Ishikawa (cell line): ENCODE measurements at regions not wholly inside any gene's neighbourhood (a gene's known extent, or its start where the extent isn't known, plus 50 kb on each side); places are given as distances from the start of the nearest gene placed in this dataset.

Experiments used
- CREB1 ChIP-seq: IDR thresholded peaks from 2 replicates; pipeline ENCODE4 v1.6.1; 2012; ENCODE audit warnings: low read depth
- EGR1 ChIP-seq: IDR thresholded peaks from 2 replicates; pipeline ENCODE4 v1.6.1; 2012
- EP300 ChIP-seq: IDR thresholded peaks from 2 replicates; pipeline ENCODE4 v1.6.1; 2012; ENCODE audit warnings: borderline replicate concordance
- FOXM1 ChIP-seq: IDR thresholded peaks from 2 replicates; pipeline ENCODE4 v1.6.1; 2012; ENCODE audit warnings: low read depth, borderline replicate concordance
- REST ChIP-seq: IDR thresholded peaks from 2 replicates; pipeline ENCODE4 v1.6.1; 2012; ENCODE audit warnings: low read depth, mild to moderate bottlenecking
- TAF1 ChIP-seq: IDR thresholded peaks from 2 replicates; pipeline ENCODE4 v1.6.1; 2012; ENCODE audit warnings: low read depth, mild to moderate bottlenecking
- TCF12 ChIP-seq: IDR thresholded peaks from 2 replicates; pipeline ENCODE4 v1.6.1; 2012; ENCODE audit warnings: low read depth
- USF1 ChIP-seq: IDR thresholded peaks from 2 replicates; pipeline ENCODE4 v1.6.1; 2012
- YY1 ChIP-seq: IDR thresholded peaks from 2 replicates; pipeline ENCODE4 v1.6.1; 2012; ENCODE audit warnings: low read depth
- ZBTB7A ChIP-seq: IDR thresholded peaks from 2 replicates; pipeline ENCODE4 v1.6.1; 2012; ENCODE audit warnings: low read depth
- TF ChIP-seq, protein P1 (sequence below): IDR thresholded peaks from 2 replicates; pipeline ENCODE4 v1.6.1; 2012

GRCh38 chrX:3811331-3812311 is 98.2 kb upstream of the PRKX start:
- TF ChIP-seq TAF1 (no peak), REST (no peak), USF1 (no peak), YY1 (no peak), TCF12 (no peak), EP300 (no peak), ZBTB7A (no peak), CREB1 (no peak), EGR1 (no peak), FOXM1 (no peak)
- TF ChIP-seq, protein P1, sequence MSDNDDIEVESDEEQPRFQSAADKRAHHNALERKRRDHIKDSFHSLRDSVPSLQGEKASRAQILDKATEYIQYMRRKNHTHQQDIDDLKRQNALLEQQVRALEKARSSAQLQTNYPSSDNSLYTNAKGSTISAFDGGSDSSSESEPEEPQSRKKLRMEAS: no peak
